ENCODE measurements at regions not wholly inside any gene's neighbourhood (a gene's known extent, or its start where the extent isn't known, plus 50 kb on each side); places are given as distances from the start of the nearest gene placed in this dataset.

DNA sequence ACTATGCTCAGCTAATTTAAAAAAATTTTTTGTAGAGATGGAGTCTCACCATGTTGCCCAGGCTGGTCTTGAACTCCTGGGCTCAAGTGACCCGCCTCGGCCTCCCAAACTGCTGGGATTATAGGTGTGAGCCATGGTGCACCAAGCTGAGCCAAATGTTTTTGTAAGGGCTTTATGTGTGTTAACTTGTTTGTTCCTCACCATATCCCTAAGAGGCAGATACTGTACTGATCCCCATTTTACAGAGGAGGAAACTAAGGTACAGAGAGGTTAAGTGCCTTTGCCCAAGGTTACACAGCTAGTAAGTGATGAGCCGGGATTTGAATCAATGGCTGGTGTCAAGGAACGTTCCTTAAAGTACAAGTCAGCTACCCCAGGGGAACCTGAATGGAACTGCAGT lies 85.3 kb upstream of the KLF7 start:
- FAIRE-seq (no peak), ATAC-seq (no peak), DNase-seq (ENCODE audit: extremely low read depth in 1 of 4, low spot score in 3 of 4) (no peak)
- H4K20me1 ChIP-seq (replicated peaks; ENCODE audit: control insufficient read depth, insufficient read depth, low read length), result no peaks in the 10 kb centered on the region
- WGBS (ENCODE audit: insufficient coverage, low coverage, missing lambda C conversion rate), result 57% methylated on average over 4 of the region's 4 CpGs
- POLR2A ChIA-PET, result interaction anchor here (1.2 kb wide), 1 partner anchor 11 kb away, joined by 3 read pairs; no protein-coding TSS in a partner anchor
- 0 out of 2 replicates have a peak overlapping the region, but pooled peaks have one; percentile 63 for H2AFZ ChIP-seq (ENCODE audit: low read depth, low read length)
- no peak overlapping the region for H3K4me3 ChIP-seq
- no peaks in the 10 kb centered on the region for H3K9me3 ChIP-seq (replicated peaks; ENCODE audit: control insufficient read depth, insufficient read depth, low read depth, low read length)
- in situ Hi-C loops (cut with MboI), result no loop called here
- H3K4me2 ChIP-seq (ENCODE audit: insufficient read depth, low read length), result no peak overlapping the region
- CTCF ChIA-PET (ENCODE audit: low intra/inter-chr PET ratio), result no interaction called here
- H3K9ac ChIP-seq (ENCODE audit: insufficient read depth in 1 of 2, low read depth in 2 of 2, low read length in 2 of 2), result no peak overlapping the region
- intact Hi-C loops (cut with micrococcal nuclease), result no loop called here
- peaks cover 5 to 36% of the 10 kb centered on the region in 2 experiments; a peak in 4 of 5 replicates for H3K4me1 ChIP-seq (replicated peaks in 1 of 2; ENCODE audit: control insufficient read depth in 2 of 2, insufficient read depth in 2 of 2, low read length in 2 of 2)
- H3K27me3 ChIP-seq (ENCODE audit: control insufficient read depth in 2 of 2, insufficient read depth in 2 of 2, low read length in 2 of 2), result no peaks in the 10 kb centered on the region
- no TSS peak for BruUV-seq (replicated peaks)
- no peak overlapping the region for H3K27ac ChIP-seq (ENCODE audit: extremely low read depth, low read depth, low read length)
- no peaks in the 10 kb centered on the region for H3K9me1 ChIP-seq (ENCODE audit: control insufficient read depth, insufficient read depth, low read length)
- no peaks in the 10 kb centered on the region for H3K36me3 ChIP-seq (ENCODE audit: control insufficient read depth, insufficient read depth, low read length)
- H3K79me2 ChIP-seq (ENCODE audit: control insufficient read depth, insufficient read depth, low read length), result no peaks in the 10 kb centered on the region
- TF ChIP-seq RBM25 (IDR thresholded peaks at IDR 0.05; ENCODE audit: low read depth, low read length, severe bottlenecking) (peak; percentile 55), ZNF239 (CRISPR knock-in tag; IDR thresholded peaks at IDR 0.05) (no peak), TCF7L2 (IDR thresholded peaks at IDR 0.05; ENCODE audit: low read depth, low read length) (no peak), MTA2 (IDR thresholded peaks at IDR 0.05; ENCODE audit: low read depth) (no peak), GTF2A2 (tag; IDR thresholded peaks at IDR 0.05) (no peak), ZNF384 (IDR thresholded peaks at IDR 0.05; ENCODE audit: low read depth, low read length) (no peak), ZNF175 (CRISPR knock-in tag; IDR thresholded peaks at IDR 0.05; ENCODE audit: low read depth) (no peak), WHSC1 (IDR thresholded peaks at IDR 0.05; ENCODE audit: low read length) (no peak), CHD2 (IDR thresholded peaks at IDR 0.05; ENCODE audit: low read depth, low read length) (no peak)
- TF ChIP-seq, protein P1, sequence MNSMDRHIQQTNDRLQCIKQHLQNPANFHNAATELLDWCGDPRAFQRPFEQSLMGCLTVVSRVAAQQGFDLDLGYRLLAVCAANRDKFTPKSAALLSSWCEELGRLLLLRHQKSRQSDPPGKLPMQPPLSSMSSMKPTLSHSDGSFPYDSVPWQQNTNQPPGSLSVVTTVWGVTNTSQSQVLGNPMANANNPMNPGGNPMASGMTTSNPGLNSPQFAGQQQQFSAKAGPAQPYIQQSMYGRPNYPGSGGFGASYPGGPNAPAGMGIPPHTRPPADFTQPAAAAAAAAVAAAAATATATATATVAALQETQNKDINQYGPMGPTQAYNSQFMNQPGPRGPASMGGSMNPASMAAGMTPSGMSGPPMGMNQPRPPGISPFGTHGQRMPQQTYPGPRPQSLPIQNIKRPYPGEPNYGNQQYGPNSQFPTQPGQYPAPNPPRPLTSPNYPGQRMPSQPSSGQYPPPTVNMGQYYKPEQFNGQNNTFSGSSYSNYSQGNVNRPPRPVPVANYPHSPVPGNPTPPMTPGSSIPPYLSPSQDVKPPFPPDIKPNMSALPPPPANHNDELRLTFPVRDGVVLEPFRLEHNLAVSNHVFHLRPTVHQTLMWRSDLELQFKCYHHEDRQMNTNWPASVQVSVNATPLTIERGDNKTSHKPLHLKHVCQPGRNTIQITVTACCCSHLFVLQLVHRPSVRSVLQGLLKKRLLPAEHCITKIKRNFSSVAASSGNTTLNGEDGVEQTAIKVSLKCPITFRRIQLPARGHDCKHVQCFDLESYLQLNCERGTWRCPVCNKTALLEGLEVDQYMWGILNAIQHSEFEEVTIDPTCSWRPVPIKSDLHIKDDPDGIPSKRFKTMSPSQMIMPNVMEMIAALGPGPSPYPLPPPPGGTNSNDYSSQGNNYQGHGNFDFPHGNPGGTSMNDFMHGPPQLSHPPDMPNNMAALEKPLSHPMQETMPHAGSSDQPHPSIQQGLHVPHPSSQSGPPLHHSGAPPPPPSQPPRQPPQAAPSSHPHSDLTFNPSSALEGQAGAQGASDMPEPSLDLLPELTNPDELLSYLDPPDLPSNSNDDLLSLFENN (IDR thresholded peaks at IDR 0.05; ENCODE audit: low read depth in 2 of 2, low read length in 2 of 2), result no peak
- TF ChIP-seq, protein P2, sequence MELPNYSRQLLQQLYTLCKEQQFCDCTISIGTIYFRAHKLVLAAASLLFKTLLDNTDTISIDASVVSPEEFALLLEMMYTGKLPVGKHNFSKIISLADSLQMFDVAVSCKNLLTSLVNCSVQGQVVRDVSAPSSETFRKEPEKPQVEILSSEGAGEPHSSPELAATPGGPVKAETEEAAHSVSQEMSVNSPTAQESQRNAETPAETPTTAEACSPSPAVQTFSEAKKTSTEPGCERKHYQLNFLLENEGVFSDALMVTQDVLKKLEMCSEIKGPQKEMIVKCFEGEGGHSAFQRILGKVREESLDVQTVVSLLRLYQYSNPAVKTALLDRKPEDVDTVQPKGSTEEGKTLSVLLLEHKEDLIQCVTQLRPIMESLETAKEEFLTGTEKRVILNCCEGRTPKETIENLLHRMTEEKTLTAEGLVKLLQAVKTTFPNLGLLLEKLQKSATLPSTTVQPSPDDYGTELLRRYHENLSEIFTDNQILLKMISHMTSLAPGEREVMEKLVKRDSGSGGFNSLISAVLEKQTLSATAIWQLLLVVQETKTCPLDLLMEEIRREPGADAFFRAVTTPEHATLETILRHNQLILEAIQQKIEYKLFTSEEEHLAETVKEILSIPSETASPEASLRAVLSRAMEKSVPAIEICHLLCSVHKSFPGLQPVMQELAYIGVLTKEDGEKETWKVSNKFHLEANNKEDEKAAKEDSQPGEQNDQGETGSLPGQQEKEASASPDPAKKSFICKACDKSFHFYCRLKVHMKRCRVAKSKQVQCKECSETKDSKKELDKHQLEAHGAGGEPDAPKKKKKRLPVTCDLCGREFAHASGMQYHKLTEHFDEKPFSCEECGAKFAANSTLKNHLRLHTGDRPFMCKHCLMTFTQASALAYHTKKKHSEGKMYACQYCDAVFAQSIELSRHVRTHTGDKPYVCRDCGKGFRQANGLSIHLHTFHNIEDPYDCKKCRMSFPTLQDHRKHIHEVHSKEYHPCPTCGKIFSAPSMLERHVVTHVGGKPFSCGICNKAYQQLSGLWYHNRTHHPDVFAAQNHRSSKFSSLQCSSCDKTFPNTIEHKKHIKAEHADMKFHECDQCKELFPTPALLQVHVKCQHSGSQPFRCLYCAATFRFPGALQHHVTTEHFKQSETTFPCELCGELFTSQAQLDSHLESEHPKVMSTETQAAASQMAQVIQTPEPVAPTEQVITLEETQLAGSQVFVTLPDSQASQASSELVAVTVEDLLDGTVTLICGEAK (IDR thresholded peaks at IDR 0.05), result no peak
- TF ChIP-seq, protein P2 (CRISPR knock-in tag; IDR thresholded peaks at IDR 0.05), result no peak

Data from K562 (cell line).